Aorta (tissue), 5 donors: ENCODE measurements at regions not wholly inside any gene's neighbourhood (a gene's known extent, or its start where the extent isn't known, plus 50 kb on each side); places are given as distances from the start of the nearest gene placed in this dataset.

Experiments used
- ATAC-seq: fragments of 200-7000 bp; cut with Tn5 transposase; one replicate; pipeline ENCODE4 v1.9.1; 2022; ENCODE audit warnings: moderate library complexity; ENCODE audit not compliant: low FRiP score
- DNase-seq, 2 donors: peaks; one replicate each; pipeline ENCODE4 v3.0.0-alpha.2; 2020
- H3K27ac ChIP-seq, 2 donors: one replicate each; pipeline ENCODE4 v1.5.1; 2013; ENCODE audit warnings: low read length in 2 of 2, mild to moderate bottlenecking in 2 of 2, moderate library complexity in 2 of 2, control low read depth in 1 of 2, inconsistent platforms in 1 of 2, low read depth in 1 of 2
- H3K27me3 ChIP-seq, 2 donors: one replicate each; pipeline ENCODE4 v1.6.1; 2013; ENCODE audit warnings: control low read depth in 1 of 2, low read length in 1 of 2, mild to moderate bottlenecking in 1 of 2, moderate library complexity in 1 of 2; ENCODE audit not compliant: insufficient read depth in 2 of 2, control insufficient read depth in 1 of 2
- H3K36me3 ChIP-seq, 2 donors: one replicate each; pipeline ENCODE4 v1.6.1; 2013; ENCODE audit warnings: control low read depth in 1 of 2, low read length in 1 of 2, mild to moderate bottlenecking in 1 of 2; ENCODE audit not compliant: insufficient read depth in 2 of 2, control insufficient read depth in 1 of 2
- H3K4me1 ChIP-seq, 2 donors: one replicate each; pipeline ENCODE4 v1.6.1; 2013; ENCODE audit warnings: low read length in 2 of 2, control low read depth in 1 of 2, mild to moderate bottlenecking in 1 of 2, moderate library complexity in 1 of 2; ENCODE audit not compliant: insufficient read depth in 2 of 2, control insufficient read depth in 1 of 2
- H3K4me3 ChIP-seq, 2 donors: one replicate each; pipeline ENCODE4 v1.5.1; 2013; ENCODE audit warnings: low read length in 2 of 2, control low read depth in 1 of 2, mild to moderate bottlenecking in 1 of 2
- H3K9me3 ChIP-seq: one replicate; pipeline ENCODE4 v1.6.1; 2013; ENCODE audit warnings: mild to moderate bottlenecking, low read length; ENCODE audit not compliant: control insufficient read depth
- WGBS, 2 donors: extraction: QIAGEN DNeasy Blood & Tissue Kit; methylation state at CpG; one replicate each; pipeline ENCODE4 v1.1.7; 2013; 5-methylcytosine and 5-hydroxymethylcytosine counted together
- intact Hi-C, 2 donors: fragments of 100-400 bp; cut with DNase I; formaldehyde crosslinking; loops; one replicate each; pipeline versions ENCODE4 v1.14.2 to v1.15.0; 2022
- donor health status: healthy with polysubstance abuse.
- donor health status: Bipolar disorder and iron deficiency.
- donor health status: DM: no; HTN: no; CAD: no.
- donor health status: DM: no; HTN: no; CAD: no.
- donor health status: DM: yes; HTN: yes; CAD: no.

GRCh38 chr22:48050836-48051235 lies 1288.4 kb downstream of the TBC1D22A start:
- intact Hi-C loops: no loop called here
- WGBS, 2 donors: 81 to 85% methylated on average over 7 of the region's 7 CpGs
- no peaks in the 10 kb centered on the region for H3K4me1 ChIP-seq
- no peaks in the 10 kb centered on the region for H3K36me3 ChIP-seq
- no peak for DNase-seq
- H3K27ac ChIP-seq: no peak overlapping the region
- no peaks in the 10 kb centered on the region for H3K9me3 ChIP-seq
- no peak overlapping the region for H3K4me3 ChIP-seq
- no peak for ATAC-seq
- H3K27me3 ChIP-seq: no peaks in the 10 kb centered on the region

GRCh38 chr22:48049116-48049515 lies 1286.7 kb downstream of the TBC1D22A start:
- intact Hi-C loops: no loop called here
- Histone ChIP-seq H3K27me3 (no peaks in the 10 kb centered on the region), H3K27ac (no peak overlapping the region), H3K4me3 (no peak overlapping the region), H3K36me3 (no peaks in the 10 kb centered on the region), H3K4me1 (no peaks in the 10 kb centered on the region), H3K9me3 (peaks cover 2% of the 10 kb centered on the region)
- no peak for ATAC-seq
- DNase-seq: no peak
- WGBS, 2 donors: 68 to 69% methylated on average over 10 of the region's 10 CpGs

- DNase-seq (no peak), ATAC-seq (no peak)
- Histone ChIP-seq H3K4me3 (no peak overlapping the region), H3K36me3 (no peaks in the 10 kb centered on the region), H3K4me1 (no peaks in the 10 kb centered on the region), H3K27ac (no peak overlapping the region), H3K9me3 (peaks cover 3% of the 10 kb centered on the region), H3K27me3 (no peaks in the 10 kb centered on the region)
- intact Hi-C loops: no loop called here
- WGBS, 2 donors: 83 to 85% methylated on average over 9 of the region's 9 CpGs
Observed at GRCh38 chr22:48047722-48048500, 1285.5 kb downstream of the TBC1D22A start.

GRCh38 chr22:48045369-48045768 lies 1282.9 kb downstream of the TBC1D22A start:
- H3K27me3 ChIP-seq: no peaks in the 10 kb centered on the region
- no peak overlapping the region for H3K27ac ChIP-seq
- no peak for DNase-seq
- peaks cover 3% of the 10 kb centered on the region for H3K9me3 ChIP-seq
- 68 to 72% methylated on average over 4 of the region's 4 CpGs for WGBS, 2 donors
- ATAC-seq: no peak
- no peaks in the 10 kb centered on the region for H3K36me3 ChIP-seq
- H3K4me1 ChIP-seq: no peaks in the 10 kb centered on the region
- H3K4me3 ChIP-seq: no peak overlapping the region
- intact Hi-C loops: no loop called here

- no peak for DNase-seq
- Histone ChIP-seq H3K27ac (no peak overlapping the region), H3K4me3 (no peak overlapping the region), H3K36me3 (no peaks in the 10 kb centered on the region), H3K4me1 (no peaks in the 10 kb centered on the region), H3K27me3 (no peaks in the 10 kb centered on the region), H3K9me3 (peaks cover 3% of the 10 kb centered on the region)
- ATAC-seq: no peak
- 46 to 49% methylated on average over 9 of the region's 9 CpGs for WGBS, 2 donors
- intact Hi-C loops: no loop called here
Observed at GRCh38 chr22:48044487-48045060, 1282.1 kb downstream of the TBC1D22A start.

GRCh38 chr22:48043581-48043980 lies 1281.1 kb downstream of the TBC1D22A start:
- H3K9me3 ChIP-seq: peaks cover 6% of the 10 kb centered on the region
- no peaks in the 10 kb centered on the region for H3K36me3 ChIP-seq
- 88 to 93% methylated on average over 6 of the region's 6 CpGs for WGBS, 2 donors
- intact Hi-C loops: no loop called here
- no peaks in the 10 kb centered on the region for H3K4me1 ChIP-seq
- ATAC-seq: no peak
- no peak overlapping the region for H3K27ac ChIP-seq
- H3K27me3 ChIP-seq: no peaks in the 10 kb centered on the region
- no peak for DNase-seq
- no peak overlapping the region for H3K4me3 ChIP-seq

GRCh38 chr22:48042621-48043395 lies 1280.4 kb downstream of the TBC1D22A start:
- 90 to 91% methylated on average over 17 of the region's 17 CpGs for WGBS, 2 donors
- H3K4me1 ChIP-seq: no peaks in the 10 kb centered on the region
- intact Hi-C loops: no loop called here
- H3K27ac ChIP-seq: no peak overlapping the region
- H3K27me3 ChIP-seq: no peaks in the 10 kb centered on the region
- no peaks in the 10 kb centered on the region for H3K36me3 ChIP-seq
- DNase-seq: no peak
- H3K4me3 ChIP-seq: no peak overlapping the region
- ATAC-seq: no peak
- H3K9me3 ChIP-seq: peaks cover 6% of the 10 kb centered on the region

- no peaks in the 10 kb centered on the region for H3K36me3 ChIP-seq
- intact Hi-C loops: no loop called here
- H3K4me3 ChIP-seq: no peak overlapping the region
- H3K9me3 ChIP-seq: peaks cover 5% of the 10 kb centered on the region
- WGBS, 2 donors: 84% methylated on average over 5 of the region's 5 CpGs
- DNase-seq: no peak
- no peak overlapping the region for H3K27ac ChIP-seq
- H3K4me1 ChIP-seq: no peaks in the 10 kb centered on the region
- ATAC-seq: no peak
- H3K27me3 ChIP-seq: no peaks in the 10 kb centered on the region
Observed at GRCh38 chr22:48039326-48039725, 1276.9 kb downstream of the TBC1D22A start.
